Vagina (tissue), 2 donors: ENCODE measurements at regions not wholly inside any gene's neighbourhood (a gene's known extent, or its start where the extent isn't known, plus 50 kb on each side); places are given as distances from the start of the nearest gene placed in this dataset.

ENCODE experiments used
- POLR2AphosphoS5 ChIP-seq, 2 donors: sonication (generic); formaldehyde crosslinking; IDR thresholded peaks; one replicate each; pipeline ENCODE4 v1.9.0; 2017; ENCODE audit warnings: antibody characterized with exemption in 2 of 2, mild to moderate bottlenecking in 2 of 2, low read depth in 1 of 2; ENCODE audit not compliant: insufficient read depth in 1 of 2
- TF ChIP-seq, protein P1 (sequence below), 3 experiments: fragments of 450-650 bp in 2 of 3; fragments of 200-600 bp in 1 of 3; sonication (generic) in 1 of 3; IDR thresholded peaks; one replicate each; pipeline ENCODE4 v1.5.1; 2017 to 2019; ENCODE audit warnings: antibody characterized with exemption in 3 of 3, mild to moderate bottlenecking in 2 of 3, moderate library complexity in 2 of 3

DNA sequence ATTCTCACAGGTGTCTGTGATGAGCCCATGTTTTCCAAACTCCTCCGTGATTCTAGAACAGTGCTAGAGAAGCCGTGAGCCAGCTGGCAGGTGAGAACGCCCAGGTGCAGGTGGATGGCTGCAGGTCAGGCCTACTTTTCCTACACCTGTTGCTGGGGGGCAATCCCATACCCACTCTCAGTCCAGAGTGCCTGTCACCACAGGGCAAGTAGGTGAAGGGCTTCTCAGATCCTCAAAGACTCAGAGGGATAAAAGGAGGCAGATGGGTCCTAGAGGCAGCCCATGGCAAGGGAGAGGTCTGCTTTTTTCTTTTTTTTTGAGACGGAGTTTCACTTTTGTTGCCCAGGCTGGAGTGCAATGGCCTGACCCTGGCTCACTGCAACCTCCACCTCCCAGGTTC lies 50.7 kb upstream of the H6PD start:
- TF ChIP-seq, protein P1, sequence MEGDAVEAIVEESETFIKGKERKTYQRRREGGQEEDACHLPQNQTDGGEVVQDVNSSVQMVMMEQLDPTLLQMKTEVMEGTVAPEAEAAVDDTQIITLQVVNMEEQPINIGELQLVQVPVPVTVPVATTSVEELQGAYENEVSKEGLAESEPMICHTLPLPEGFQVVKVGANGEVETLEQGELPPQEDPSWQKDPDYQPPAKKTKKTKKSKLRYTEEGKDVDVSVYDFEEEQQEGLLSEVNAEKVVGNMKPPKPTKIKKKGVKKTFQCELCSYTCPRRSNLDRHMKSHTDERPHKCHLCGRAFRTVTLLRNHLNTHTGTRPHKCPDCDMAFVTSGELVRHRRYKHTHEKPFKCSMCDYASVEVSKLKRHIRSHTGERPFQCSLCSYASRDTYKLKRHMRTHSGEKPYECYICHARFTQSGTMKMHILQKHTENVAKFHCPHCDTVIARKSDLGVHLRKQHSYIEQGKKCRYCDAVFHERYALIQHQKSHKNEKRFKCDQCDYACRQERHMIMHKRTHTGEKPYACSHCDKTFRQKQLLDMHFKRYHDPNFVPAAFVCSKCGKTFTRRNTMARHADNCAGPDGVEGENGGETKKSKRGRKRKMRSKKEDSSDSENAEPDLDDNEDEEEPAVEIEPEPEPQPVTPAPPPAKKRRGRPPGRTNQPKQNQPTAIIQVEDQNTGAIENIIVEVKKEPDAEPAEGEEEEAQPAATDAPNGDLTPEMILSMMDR (IDR thresholded peaks at IDR 0.05) = no peak
- TF ChIP-seq POLR2AphosphoS5 (IDR thresholded peaks at IDR 0.05; ENCODE audit: insufficient read depth in 1 of 2, low read depth in 1 of 2) = no peak
